COLO829 (cell line): ENCODE measurements at regions not wholly inside any gene's neighbourhood (a gene's known extent, or its start where the extent isn't known, plus 50 kb on each side); places are given as distances from the start of the nearest gene placed in this dataset.
"Not testable (repeated sequence)": the region's sequence is repeated elsewhere in the genome, so short reads cannot be mapped to it uniquely, and the experiment has no call there.

Experiments
- DNase-seq: peaks from one replicate; pipeline ENCODE4 v3.0.0; 2012; ENCODE audit warnings: low spot score

GRCh38 chr6:141780296-141780695, 352.4 kb upstream of the GJE1 start:
- DNase-seq = no peak

DNA sequence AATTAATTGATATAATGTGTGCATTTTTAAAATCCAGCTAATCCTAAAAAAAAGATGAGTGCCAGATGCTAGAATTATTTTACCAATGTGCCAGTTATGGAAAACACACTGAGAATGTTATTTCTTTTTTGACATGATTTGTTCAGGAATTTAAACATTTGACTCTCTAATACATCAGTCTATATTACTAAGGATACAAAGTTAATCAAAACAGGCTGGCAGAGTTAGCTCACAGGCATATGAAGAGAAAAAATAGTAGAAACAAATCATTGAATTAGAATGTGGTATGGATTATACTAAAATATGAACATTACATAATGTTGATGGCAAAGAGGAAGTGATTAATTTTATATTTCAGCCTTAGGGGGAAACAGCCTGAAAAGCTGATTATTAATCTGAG, 368.3 kb upstream of the GJE1 start:
- no peak for DNase-seq

GRCh38 chr6:141758430-141758829, 374.3 kb upstream of the GJE1 start:
- DNase-seq = no peak

GRCh38 chr6:141753180-141753579, 379.5 kb upstream of the GJE1 start:
- DNase-seq = no peak

DNA sequence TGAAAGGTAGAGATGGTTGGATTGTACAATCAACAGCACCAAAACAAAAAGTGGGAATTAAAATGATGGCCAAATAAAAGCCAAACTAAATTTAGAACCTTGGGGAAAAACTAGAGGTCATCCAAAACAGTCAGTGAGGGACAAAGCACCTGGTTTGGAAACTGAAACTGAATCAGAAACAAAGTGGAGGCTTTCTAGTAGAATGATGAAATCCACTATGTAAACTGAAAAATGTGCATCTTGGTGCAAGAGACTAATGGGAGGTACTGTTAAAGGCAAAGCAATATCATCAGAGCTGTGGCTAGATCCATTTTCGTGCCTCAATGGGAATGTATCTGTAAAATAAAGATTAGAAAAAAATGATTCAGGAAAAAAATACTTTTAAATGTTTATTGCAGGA, 380.0 kb upstream of the GJE1 start:
- DNase-seq = no peak

- not testable (repeated sequence) for DNase-seq
Observed at GRCh38 chr6:141746324-141746723, 386.4 kb upstream of the GJE1 start.

DNA sequence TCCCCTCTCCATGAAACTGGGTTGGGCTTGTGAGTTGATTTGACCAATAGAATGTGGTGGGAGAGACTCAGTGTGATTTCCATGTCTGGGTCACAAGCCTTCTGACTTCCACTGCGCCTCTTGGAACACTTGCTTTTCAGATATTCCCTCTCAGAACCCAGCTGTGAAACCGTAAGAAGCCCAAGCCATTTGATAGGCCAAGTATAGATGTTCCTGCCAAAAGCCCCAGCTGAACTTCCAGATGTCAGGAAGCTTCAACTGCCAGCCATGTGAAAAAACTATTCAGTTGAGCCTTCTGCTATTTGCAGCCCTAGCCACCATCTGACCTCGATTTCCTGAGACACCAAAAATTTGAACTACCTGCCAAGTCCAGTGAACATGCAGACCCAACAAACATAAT, 387.8 kb upstream of the GJE1 start:
- no peak for DNase-seq

GRCh38 chr6:141744194-141744925, 388.4 kb upstream of the GJE1 start:
- no peak for DNase-seq

DNA sequence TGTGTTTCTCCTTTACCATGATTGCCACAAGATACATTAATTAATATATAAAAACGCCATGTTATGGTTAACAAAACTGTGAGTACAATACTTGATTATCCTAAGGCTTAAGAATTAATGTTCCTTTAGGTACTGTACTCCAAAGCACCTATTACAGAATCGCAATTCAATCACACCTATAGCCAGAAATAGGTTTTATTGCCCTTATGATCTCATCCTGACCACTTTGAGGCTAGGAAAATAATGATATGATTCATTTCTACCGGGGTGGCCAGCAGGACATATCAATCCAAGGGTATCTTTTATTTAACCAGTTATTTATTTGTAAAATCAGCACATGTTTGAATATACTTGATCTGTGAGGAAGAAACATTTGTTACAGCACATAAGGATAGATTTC, 396.6 kb upstream of the GJE1 start:
- no peak for DNase-seq

GRCh38 chr6:141735126-141735525, 397.6 kb upstream of the GJE1 start:
- no peak for DNase-seq

DNA sequence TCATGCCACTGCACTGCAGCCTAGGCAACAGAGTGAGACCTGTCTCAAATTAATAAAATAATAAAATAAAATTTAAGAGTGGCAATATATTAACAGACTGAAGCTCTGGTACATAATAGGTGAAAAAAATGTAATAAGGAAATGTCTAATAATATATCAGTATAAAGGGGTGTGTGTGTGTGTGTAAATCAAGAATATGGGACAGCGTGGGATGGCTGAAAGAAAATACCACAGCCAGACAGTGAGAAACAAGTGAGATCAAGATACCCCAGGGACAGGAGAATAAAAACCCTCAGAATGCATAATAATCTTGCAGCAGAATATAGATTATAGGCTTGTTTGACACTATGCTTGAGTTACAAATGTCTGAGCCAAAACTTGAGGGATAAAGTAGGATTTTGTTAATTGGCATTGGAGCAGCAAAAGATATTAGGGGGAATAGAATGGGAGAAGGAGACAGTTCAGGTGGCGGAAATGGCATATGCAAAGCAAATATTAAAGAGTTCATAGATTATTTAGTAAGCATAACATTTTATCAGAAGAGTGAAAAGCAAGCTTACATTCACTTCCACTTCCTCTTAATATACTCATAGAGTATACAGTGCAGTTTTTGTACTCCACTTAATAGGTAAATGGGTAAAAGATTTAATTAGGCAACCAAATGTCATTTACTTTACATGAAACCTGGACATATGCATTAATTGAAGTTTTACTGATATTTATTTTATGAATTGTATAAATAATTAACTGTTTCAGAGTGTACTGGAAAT, 398.5 kb upstream of the GJE1 start:
- DNase-seq = no peak

GRCh38 chr6:141729146-141729545, 403.6 kb upstream of the GJE1 start:
- no peak for DNase-seq

DNA sequence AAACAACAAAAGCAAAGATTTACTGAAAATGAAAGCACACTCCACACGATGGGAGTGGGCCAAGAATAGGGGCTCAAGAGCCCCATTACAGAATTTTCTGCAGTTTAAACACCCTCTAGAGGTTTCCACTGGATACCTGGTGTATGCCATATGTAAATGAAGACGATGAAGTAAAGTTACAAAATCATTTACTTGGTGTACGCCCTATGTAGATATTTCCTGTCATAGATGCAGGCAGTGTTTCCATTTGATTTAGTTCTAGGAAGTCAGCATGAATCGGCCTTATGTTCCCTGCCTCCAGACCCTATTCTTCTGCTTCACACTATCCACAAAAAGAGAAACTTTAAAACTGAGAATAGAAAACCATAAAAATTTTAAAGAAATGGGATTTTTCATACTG, 404.4 kb upstream of the GJE1 start:
- DNase-seq = no peak

- DNase-seq = no peak
Observed at GRCh38 chr6:141726248-141726647, 406.5 kb upstream of the GJE1 start.

GRCh38 chr6:141724731-141725130, 408.0 kb upstream of the GJE1 start:
- no peak for DNase-seq

GRCh38 chr6:141719476-141719875, 413.2 kb upstream of the GJE1 start:
- DNase-seq = no peak

DNA sequence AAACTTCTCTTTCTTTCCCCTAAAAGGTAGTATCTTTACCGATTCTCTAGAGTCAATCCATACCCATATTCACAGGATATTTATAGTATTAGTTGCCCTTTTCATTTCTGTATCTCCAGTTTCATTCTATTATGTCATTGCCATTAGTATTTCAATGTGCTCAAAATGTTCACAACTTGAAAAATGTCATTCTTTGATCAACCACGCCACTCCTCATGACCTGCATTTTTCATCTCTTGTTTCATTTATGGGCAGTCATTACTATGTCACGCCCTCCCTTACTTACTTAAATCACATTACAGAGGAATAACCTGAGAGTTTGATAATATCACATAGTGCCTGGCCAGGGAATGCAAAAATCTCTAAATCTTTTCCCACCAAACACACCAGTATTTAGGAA, 427.3 kb upstream of the GJE1 start:
- no peak for DNase-seq

DNA sequence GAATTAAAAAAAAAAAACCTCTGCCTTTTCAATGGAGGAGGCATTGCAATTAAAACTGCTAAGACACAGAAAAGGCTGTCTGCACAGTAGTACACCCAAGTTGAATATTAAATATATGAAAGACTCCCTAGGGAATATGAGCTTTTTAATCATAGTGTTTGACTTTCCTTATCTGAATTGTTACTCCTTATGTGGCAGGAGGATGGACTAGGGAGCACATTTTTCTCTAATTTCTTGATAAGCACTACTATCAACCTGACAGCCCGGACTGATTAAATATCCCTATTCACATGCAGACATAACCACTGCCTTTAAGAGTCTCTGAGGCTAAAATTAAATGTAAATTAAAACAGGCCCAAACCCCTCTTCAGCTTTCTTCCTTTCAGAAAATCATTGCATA, 428.6 kb upstream of the GJE1 start:
- DNase-seq = no peak

- DNase-seq = no peak
Observed at GRCh38 chr6:141701732-141702131, 431.0 kb upstream of the GJE1 start.

DNA sequence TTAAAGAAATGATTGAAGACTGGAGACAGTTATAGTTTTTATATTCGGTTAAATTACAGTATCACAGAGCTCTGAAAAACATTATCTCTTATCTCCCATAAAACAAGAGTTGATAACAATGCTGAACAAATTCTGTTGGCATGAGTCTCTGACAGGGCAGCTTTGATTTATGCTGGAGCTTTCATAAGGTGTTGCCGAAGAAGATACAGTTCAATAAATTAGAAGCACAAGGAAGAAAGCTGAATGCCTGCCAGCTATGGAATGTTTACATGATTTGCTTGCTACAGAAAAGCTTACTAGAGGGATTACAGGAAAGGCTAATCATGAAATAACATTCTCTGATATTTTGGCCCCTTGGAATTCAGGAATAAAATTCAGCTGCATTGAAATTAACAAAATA, 431.9 kb upstream of the GJE1 start:
- no peak for DNase-seq

DNA sequence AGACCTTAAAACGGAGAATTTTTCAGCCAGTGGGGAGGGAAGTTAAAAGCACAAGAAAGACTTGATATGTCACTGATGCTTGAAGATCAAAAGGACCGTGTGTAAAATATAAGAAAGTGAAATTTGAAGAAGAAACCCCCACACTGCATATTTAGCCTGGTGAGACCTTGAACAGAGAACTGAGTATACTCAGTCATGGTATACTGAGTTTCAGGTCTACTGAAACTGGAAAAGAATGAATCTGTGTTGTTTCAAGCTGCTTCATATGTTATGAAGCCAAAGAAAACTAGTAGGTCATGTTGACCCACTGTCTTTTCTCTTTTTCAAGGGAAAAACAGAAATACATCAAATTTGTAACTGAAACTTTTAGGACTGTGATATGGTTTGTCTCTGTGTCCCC, 443.8 kb upstream of the GJE1 start:
- no peak for DNase-seq

- DNase-seq = no peak
Observed at GRCh38 chr6:141685416-141685815, 447.3 kb upstream of the GJE1 start.

GRCh38 chr6:141682391-141682790, 450.3 kb upstream of the GJE1 start:
- DNase-seq = no peak
